GM21390 (cell line): ENCODE measurements at regions not wholly inside any gene's neighbourhood (a gene's known extent, or its start where the extent isn't known, plus 50 kb on each side); places are given as distances from the start of the nearest gene placed in this dataset.

Experiments used
- ATAC-seq: cut with Tn5 transposase; IDR thresholded peaks from one replicate; pipeline ENCODE4 v1.9.1; 2021; ENCODE audit not compliant: unreplicated experiment

DNA sequence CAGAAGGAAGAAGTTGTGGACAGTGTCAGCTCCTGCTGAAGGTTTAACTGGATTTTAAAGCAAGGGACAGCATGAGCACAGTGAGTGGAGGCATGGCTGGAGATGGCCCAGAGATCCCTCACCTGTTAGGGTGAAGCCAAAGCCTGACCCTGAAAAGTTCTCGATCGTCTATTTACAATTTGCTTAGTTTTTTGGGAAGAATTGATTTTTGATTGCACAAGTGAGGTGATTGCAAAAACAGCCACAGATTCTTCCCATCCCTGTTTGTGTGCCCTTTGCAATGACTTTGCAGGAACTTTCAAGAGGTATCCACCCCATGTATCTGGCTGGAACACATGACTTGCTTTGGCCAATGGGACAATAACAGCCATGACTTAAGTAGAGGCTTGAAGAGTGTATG lies 170.1 kb downstream of the TFAP2C start:
- ATAC-seq: no peak

DNA sequence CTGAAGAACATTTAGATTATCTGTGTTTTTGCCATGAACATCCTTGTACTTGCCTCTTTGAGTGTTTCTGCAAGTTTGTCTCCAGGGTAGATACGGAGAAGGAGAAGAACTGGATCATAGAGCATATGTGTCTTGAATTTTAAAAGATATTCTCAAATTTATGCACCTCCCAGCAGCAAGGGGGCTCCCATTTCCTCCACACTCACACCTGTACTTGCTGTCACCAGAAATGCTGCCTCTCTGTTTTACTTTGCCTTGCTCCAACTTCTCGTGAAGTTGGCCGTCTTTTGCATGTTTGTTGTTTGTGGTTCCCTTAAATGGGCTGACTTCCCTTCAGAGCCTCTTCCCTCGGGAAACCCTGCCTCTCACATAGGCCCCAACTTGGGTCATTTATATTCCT lies 171.0 kb downstream of the TFAP2C start:
- no peak for ATAC-seq

DNA sequence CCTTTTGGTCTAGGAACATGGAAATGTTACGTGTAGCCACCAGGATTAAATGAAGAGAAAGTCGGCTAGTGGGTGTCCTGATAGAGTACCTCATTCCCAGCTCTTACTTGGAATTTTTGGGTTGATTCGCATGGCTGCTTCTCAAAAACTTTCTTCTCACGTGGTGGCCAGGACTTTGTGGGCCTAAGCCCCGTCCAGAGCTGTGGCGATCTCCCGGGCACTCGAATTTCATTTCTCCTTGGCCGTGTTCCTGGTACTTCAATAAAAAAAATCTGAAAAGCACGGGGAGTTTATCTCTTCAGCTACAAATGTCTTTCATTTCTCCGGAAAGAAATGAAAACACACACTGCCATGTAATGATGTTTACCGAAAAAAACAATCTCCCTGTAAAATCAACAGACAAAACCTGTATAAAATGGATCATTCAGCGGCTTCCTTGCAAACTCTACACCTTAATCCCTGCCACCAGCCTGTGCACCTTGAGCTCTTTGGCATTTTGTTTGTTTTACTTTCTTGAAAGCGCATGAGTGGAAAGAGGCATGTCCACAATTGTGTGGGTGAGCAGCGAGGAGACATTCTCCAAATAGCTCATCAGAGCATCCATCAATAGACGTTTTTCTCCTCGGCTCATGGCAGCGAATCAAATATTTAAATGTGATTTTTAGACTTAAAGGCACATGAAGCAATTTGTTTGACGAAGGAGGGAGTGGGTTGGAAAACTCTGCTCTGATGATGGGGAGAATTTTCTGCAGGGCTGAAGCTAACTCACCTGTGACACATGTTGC lies 173.1 kb downstream of the TFAP2C start:
- no peak for ATAC-seq

DNA sequence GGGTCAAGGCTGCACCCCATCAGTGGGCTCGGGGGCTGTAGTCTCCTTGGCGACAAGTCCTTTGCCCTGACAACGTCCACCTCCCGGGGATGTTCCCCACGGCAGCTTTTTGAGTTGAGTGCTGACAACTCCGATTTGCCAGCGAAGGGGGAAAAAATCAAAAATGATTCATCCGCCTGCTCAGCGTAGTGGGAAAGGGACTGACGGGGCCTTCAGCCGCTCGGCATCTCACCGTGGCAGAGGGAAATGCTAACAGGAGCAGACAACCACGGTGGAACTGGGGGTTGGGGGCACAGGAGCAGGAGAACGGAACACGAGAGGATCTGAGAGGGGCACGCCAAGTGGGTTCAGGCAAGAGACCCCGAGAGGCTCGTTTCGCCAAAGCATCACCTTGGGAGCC lies 173.7 kb downstream of the TFAP2C start:
- ATAC-seq: no peak

DNA sequence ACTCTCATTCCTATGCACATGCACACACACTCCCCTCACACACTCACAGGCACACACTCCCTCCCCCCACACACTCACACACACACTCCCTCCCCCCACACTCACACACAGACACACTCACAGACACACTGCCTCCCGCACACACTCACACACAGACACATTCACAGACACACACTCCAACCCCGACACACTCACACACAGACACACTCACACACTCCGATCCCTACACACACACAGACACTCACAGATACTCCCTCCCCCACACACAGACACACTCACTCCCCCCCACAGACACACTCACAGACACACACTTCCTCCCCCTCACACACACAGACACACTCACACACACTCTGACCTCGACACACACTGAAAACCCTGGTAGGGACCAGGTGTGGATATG lies 176.2 kb downstream of the TFAP2C start:
- no peak for ATAC-seq

DNA sequence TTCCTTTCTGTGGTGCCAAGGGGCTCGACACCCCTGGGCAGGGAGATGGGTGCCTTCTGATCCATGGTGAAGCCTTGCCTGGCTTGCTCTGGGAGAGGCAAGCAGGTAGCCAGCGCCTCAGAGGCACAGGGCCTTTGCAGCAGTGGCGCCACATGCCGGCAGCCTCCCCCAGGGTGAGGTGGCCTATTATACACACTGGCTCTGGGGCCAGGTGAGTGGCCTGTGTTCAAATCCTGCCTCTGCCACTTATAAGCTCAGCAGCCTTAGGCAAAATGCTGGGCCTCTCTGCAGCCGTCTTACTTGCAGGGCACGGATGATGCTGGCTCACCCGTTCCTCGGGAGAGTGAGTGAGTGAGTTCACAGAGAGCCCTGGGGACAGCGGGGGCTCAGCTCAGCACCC lies 176.9 kb downstream of the TFAP2C start:
- ATAC-seq: no peak

DNA sequence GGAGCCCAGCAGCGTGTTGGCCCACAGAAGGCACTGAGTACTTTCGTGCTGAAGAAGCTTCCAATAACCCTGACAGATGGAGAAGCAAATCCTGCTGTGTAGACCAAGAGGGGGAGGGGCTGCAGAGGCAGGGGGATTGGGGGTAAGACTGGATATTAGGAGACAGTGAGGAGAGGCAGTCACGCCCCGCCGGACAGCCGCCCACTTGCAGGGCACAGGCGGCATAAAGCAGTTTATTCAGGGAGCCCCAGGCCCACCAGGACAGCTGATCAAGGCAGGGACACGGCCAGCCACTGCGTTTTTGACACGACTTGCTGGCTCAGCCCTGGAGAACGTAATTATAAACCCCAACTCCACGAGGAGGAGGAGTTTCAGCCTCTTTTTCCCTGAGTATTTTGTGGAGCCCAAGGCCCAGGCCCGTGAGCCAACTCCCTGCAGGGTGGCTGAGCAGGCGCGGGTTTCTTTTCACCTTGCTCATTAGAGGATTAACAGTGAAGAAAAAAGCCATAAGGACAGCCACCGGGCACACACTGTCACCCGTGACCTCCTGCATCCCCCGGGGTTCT lies 177.9 kb downstream of the TFAP2C start:
- no peak for ATAC-seq

DNA sequence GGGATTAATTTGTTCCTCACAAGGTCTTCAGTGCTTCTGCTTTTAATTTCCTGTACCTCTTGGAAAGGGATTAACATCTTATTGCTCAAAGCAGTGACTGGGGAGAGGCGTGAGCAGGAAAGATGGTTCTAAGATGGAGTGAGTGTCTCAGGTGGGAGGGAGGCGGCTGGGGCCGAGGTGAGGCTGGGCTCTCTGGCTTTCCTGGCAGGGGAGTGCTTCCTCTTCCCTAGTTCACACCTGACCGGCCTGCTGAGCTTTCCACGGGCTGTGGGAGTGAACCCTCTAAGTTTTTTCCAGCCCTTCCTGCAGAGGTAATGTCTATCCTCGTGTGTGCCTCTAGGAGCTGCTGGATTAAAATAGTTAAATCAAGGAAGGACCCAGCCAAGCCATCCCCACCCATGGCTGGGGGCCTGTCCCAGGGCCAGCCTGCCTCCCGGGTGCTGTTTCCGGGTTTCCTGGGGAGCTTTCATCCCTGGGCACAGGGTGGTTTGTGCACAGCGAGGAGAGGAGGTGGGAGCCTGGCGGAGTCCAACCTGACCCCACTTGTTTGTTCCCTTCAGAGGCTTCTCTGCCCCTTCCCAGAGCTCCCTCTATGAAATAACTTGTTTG lies 179.1 kb downstream of the TFAP2C start:
- no peak for ATAC-seq

DNA sequence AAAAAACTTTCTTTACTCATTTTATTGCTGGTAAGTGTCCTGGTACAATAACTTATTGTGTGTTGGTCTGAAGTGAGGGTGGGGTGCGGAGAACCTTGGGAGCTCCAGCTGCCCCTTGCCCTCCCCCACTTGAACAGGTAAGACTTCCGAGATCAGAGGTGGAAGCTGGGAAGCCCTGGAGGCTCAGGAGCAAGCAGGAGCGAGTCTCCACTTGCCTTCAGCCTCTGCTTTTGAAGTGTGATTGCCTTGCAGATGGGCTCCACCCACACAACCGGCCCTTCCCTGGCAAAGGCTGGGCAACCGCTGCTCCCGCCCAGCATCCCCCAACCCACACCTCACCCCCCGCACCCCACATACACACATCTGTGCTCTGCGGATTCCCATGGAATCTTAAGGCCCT lies 179.6 kb downstream of the TFAP2C start:
- ATAC-seq: no peak

DNA sequence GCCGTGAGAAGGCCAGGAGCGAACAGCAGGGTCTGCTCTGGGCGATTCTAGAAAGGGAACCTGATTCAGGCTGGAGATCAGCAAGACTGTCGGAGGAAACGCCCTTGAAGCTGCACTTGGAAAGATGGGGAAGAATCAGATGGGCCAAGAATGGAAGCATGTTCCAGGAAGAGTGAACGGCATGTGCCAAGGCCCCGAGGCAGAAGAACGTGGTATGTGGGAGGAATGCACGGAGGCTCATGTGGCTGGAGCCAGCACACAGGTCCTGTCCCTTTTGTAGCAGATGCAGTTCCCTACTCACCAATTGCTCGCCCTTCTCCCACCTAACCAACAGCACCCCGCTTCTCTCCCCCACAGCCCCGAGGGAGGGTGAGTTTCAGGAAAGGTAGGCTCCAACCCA lies 180.6 kb downstream of the TFAP2C start:
- ATAC-seq: no peak

DNA sequence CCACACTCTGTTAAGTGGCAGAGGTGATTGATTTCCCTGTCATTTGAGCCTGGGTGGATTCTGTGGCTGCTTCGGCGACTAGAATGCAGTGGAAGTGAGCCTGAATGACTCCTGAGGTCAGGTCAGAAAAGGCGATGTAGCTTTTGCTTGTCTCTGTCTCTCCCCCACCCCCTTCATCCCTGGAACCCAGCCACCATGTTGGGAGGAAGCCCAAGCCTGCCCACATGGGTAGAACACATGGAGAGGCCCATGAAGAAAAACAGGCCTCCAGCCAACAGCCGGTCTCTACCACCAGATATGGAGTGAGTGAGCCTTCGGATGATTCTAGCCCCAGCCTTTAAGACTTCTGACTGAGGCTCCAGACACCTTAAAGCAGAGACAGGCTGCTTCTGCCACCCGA lies 181.0 kb downstream of the TFAP2C start:
- ATAC-seq: no peak

DNA sequence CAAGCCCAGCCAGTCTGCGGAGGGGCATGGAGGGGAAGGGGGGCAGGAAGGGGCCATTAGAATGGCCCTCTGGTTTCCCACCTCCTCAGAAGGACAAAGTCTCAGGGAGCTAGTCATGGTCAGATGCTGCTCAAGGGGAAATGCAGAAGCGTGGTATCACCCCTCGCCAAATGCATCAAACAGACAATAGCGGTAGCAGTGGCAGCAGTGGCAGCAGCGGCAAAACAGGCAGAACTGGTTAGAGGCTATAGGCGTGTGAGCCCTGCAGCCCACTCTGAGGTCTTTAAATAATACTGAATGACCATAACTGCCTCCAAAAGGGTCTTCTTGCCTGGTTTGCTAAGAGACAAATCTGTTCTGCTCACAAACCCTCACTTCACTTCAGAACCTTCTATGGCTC lies 186.7 kb downstream of the TFAP2C start:
- ATAC-seq: no peak

DNA sequence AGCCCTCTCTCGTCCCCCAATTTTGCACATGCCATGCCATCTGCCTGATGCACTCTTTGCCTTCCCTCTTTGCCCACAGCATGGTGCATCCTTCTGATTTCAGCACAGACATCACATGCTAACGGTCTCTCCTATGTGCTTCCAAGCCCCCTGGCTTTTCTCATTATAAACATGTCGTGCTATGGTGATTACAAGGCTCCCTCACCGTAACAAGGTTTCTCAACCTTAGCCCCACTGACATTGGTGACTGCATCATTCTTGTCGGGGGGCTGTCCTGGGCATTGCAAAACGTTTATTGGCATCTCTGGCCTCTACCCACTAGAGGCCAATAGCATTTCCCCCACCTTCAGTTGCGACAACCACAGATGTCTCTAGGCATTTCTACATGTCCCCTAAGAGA lies 187.2 kb downstream of the TFAP2C start:
- ATAC-seq: no peak

DNA sequence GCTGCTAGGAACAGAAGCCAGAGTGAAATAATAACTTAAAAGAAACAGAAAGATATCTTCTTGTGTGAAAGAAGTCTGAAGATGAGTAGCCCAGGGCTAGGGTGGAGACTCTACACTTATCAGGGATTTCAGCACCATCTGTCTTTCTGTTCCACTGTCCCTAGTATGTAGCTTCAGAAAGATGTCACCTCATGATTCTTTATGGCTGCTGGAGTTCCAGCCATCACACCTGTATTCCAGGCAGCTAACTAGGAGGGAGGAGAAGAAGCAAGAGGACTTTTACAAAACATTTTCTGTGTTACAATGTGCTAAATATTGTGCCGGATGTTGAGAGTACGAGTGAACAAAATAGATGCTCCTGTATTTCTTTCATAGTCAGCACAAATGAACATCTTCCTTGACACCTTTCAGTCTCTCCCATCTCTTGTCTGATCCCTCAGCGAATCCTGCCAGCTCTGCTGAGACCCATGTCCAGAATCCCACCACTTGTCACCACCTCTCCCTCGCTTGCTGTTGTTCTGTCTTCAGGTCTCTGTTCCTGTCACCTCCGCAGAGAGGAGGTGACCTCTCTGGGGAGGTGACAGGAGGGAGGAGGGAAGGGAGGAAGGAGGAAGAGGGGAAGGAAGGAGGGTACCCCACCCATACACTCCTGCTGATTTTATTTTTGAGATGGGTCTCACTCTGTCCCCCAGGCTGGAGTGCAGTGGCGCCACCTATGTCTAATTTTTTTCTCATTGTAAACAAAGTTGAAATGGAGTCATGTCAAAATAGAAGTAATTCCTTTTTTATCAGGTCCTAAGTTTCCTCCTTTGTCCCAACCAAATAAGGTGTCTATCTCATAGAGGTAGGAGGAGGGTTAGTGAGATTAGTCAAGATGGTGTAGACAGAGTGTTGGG lies 188.9 kb downstream of the TFAP2C start:
- ATAC-seq: no peak

DNA sequence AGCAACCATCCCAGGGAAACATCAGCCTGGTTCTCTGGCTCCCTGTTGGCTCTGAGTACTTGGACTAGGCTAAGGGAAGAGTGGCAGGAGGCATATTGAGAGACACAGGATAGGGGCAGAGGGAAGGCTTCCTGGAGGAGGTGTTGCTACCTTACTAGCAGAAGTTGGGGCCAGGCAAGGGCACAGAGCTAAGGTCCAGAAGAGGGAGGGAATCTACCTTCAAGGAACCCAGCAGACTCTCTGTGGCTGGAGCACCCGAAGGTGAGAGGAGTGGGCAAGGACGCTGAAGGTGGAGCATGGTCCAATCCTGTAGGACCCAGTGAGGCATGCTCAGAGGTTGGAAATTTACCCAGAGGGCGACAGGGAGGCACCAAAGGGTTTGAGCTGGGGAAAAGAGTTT lies 191.9 kb downstream of the TFAP2C start:
- ATAC-seq: no peak

DNA sequence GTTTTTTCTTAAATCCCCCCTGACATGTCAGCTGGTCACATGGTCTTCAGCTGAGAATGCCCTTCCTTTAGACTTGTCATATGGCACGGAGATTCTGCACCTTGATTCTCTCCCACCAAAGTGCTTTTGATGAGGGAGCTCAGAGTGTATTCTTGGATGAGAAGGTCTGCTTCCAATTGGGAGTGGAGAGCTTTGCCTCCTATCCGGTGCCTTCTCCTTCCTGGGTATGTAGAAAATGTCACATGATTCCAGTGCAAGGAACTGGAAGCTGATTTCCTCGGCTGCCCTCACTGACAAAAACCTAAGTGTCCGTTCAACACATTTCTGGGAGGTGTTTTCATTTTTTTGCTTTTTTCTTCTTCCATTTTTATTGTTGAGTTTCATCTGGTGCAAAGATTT lies 197.2 kb downstream of the TFAP2C start:
- ATAC-seq: no peak

DNA sequence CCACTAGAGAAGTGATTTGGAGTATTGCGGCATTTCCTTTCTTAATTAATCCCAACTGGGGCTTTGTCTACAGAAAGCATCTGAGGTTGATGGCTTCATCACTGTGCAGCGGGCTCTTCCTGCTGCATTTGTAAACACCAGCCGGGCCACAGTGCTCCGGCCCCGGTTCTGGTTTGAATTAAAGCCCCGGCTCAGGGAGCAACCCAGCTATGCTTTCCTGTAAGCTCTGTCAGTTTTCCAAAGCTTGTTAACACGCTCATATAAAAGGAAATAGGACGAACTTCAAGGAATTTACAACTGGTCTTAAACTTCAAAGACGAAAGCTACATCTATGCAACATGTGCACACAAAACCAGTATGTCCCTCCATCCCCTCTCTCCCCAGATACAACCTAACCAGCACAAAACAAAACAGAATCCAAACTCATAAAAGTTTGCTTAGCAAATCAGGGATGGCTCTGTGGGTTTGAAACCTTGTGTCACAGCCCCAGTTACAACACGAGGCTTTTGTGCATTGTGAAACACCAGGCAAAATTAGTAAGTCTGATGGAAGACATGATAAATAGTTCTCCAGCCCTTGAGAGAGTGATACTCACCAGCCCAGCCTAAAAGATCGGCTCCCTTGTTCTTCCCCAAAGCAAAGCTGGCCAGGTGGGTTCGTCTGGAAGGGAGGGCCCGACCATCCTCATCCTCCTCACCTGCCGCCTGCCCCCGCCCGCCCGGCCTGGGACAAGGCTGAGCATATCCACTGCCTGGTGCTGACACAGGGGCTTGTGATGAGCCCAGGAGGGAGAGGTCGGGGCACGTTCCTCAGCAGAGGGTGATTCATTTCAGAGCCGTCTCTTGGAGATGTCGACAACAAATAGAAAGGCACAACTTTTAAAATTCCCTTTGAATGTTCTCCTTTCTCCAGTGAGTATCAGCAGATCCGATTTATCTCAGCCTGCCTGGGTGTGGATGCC lies 197.9 kb downstream of the TFAP2C start:
- no peak for ATAC-seq

DNA sequence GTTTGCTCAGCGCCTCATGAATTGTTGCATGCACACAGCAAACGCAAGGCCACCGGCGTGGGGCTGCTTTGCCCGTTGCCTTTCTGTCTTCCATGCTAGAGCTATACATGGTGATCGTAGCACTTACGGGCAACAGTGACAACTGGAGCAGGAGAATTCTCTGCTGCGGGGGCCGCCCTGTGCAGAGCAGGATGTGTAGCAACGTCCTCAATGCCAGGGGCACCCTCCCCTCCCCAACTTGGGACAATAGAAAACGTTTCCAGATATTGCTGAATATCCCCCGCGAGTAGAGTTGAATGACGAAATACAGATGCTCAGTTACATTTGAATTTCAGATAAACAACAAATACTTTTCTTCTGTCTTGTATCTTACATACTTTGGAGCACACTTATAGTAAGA lies 198.7 kb downstream of the TFAP2C start:
- no peak for ATAC-seq

DNA sequence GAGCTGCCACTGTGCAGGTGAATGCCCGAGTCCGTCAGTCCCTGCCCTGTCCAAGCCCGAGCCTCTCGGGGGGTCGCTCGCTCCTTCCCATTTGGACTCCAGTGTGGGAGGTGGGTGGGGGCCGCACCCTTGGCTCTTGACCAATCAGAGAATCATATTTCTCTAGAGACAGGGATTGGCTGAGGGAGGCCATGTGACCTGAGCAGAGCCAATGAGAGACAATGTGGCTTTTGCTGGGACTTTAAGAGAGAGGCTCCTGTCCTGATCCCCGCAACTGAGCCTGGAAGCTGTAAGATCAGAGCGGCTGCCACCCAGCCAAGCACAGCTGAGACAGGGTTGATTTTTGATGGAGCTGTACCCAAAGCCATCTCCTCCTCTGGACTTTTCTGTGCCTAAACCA lies 199.3 kb downstream of the TFAP2C start:
- no peak for ATAC-seq

DNA sequence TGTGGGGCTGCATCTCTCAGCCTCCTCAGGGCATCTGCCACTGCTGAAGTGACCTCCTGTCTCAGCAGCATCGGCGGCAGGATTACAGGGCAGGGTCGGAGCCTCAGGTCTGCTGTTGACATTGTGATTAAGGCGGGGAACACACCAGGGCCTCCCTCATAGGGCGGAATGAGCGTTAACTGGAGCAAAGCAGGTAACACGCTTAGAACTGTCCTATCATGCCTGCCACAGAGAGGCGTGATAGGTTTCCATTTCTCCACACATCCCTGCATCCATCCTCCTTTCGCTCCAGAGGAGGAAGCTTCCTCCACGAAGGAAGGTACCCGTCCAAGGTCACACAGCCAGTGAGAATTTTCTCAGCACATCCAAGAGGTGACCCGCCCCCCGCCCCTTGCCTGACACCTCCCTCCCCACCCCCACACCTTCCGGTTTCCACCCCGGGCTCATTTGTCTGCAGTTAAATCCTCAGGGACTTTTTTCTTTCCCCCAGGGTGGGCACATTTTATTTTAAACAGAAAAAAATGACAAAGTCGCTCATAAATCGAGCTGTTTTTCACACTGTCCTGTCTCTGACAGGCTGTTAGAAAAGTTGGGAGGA lies 200.8 kb downstream of the TFAP2C start:
- ATAC-seq: no peak
